ENCODE measurements at regions not wholly inside any gene's neighbourhood (a gene's known extent, or its start where the extent isn't known, plus 50 kb on each side); places are given as distances from the start of the nearest gene placed in this dataset.

DNA sequence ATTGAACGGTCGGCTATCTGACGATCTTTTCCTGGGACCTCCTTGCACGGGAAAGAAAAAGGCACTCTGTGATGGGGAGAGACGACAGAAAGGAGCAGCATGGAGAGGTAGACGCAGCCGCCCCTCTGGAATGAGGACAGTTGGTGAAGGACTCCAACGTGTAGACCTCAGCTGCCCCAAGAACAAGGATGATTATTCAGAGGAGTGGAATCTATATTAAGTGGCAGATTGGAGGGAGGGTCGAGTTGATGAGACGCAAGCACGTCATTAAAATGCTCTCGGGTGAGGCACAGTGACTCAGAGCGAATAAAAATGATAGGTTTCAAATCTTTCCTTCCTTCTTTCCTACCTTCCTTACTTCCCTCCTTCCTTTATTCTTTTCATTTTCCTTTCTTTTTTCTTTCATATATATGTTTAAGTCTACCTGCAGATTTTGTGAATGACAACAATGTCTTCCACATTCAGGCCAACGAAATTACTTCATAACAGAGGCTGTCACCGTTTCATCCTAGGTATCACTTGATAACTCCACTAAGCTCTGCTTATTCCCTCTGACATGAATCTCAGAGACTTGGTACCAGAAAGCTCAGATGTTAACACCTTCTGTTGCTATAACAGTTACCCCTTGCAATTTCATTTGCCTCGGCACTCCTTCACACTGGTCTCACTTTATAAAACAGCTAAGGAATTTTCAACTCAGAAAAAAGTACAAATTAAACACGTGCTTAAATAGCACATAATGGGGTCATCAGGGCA lies 110.0 kb upstream of the PPARGC1A start:
- H3K36me3 Mint-ChIP-seq (ENCODE audit: low read depth) = no peaks in the 10 kb centered on the region
- no peak for DNase-seq
- POLR2A ChIA-PET = no interaction called here
- CTCF ChIA-PET = no interaction called here
- no peaks in the 10 kb centered on the region for H3K27me3 Mint-ChIP-seq
- H3K4me1 Mint-ChIP-seq = no peaks in the 10 kb centered on the region
- H3K27ac Mint-ChIP-seq = no peak overlapping the region
- H3K4me3 Mint-ChIP-seq = no peak overlapping the region
- no peaks in the 10 kb centered on the region for H3K9me3 Mint-ChIP-seq

- Mint-ChIP-seq H3K4me3 (no peak overlapping the region), H3K36me3 (ENCODE audit: low read depth) (no peaks in the 10 kb centered on the region), H3K27ac (no peak overlapping the region), H3K4me1 (no peaks in the 10 kb centered on the region), H3K9me3 (no peaks in the 10 kb centered on the region), H3K27me3 (no peaks in the 10 kb centered on the region)
- DNase-seq = no peak
- ChIA-PET POLR2A (no interaction called here), CTCF (no interaction called here)
Observed at GRCh38 chr4:23993373-23993772, 103.5 kb upstream of the PPARGC1A start.

GRCh38 chr4:23991444-23991843 lies 101.6 kb upstream of the PPARGC1A start:
- ChIA-PET CTCF (no interaction called here), POLR2A (no interaction called here)
- no peaks in the 10 kb centered on the region for H3K4me1 Mint-ChIP-seq
- DNase-seq = no peak
- no peak overlapping the region for H3K27ac Mint-ChIP-seq
- no peaks in the 10 kb centered on the region for H3K27me3 Mint-ChIP-seq
- H3K36me3 Mint-ChIP-seq (ENCODE audit: low read depth) = no peaks in the 10 kb centered on the region
- H3K4me3 Mint-ChIP-seq = no peak overlapping the region
- no peaks in the 10 kb centered on the region for H3K9me3 Mint-ChIP-seq

DNA sequence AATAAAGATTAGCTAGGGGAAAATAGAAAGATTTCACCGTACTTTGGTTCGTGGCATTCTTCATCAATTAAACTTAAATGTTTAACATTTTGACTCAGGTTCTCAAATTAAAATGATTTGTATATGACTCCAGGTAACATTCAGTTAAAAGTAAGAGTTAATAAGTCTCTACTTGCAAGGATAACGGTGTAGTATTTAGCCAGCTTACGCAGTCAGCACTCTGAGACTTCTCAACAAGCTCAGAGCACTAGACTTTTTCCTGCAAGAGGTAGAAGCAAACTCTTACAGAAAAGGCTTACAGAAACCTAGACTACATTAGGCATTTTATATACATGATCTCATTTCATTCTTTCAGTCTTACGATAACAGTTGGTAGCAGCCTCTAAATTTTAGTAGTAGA lies 96.4 kb upstream of the PPARGC1A start:
- no peaks in the 10 kb centered on the region for H3K4me1 Mint-ChIP-seq
- DNase-seq = no peak
- H3K27me3 Mint-ChIP-seq = no peaks in the 10 kb centered on the region
- H3K27ac Mint-ChIP-seq = no peak overlapping the region
- POLR2A ChIA-PET = no interaction called here
- H3K4me3 Mint-ChIP-seq = no peak overlapping the region
- CTCF ChIA-PET = no interaction called here
- H3K9me3 Mint-ChIP-seq = no peaks in the 10 kb centered on the region
- H3K36me3 Mint-ChIP-seq (ENCODE audit: low read depth) = no peaks in the 10 kb centered on the region

- Mint-ChIP-seq H3K27ac (no peak overlapping the region), H3K4me1 (no peaks in the 10 kb centered on the region), H3K36me3 (ENCODE audit: low read depth) (no peaks in the 10 kb centered on the region), H3K4me3 (no peak overlapping the region), H3K27me3 (no peaks in the 10 kb centered on the region), H3K9me3 (no peaks in the 10 kb centered on the region)
- CTCF ChIA-PET = no interaction called here
- DNase-seq = no peak
- POLR2A ChIA-PET = no interaction called here
Observed at GRCh38 chr4:23981328-23981727, 91.5 kb upstream of the PPARGC1A start.

- no peaks in the 10 kb centered on the region for H3K4me1 Mint-ChIP-seq
- H3K4me3 Mint-ChIP-seq = no peak overlapping the region
- ChIA-PET POLR2A (no interaction called here), CTCF (no interaction called here)
- no peaks in the 10 kb centered on the region for H3K36me3 Mint-ChIP-seq (ENCODE audit: low read depth)
- no peak for DNase-seq
- no peaks in the 10 kb centered on the region for H3K9me3 Mint-ChIP-seq
- no peaks in the 10 kb centered on the region for H3K27me3 Mint-ChIP-seq
- no peak overlapping the region for H3K27ac Mint-ChIP-seq
Observed at GRCh38 chr4:23979534-23979933, 89.7 kb upstream of the PPARGC1A start.

DNA sequence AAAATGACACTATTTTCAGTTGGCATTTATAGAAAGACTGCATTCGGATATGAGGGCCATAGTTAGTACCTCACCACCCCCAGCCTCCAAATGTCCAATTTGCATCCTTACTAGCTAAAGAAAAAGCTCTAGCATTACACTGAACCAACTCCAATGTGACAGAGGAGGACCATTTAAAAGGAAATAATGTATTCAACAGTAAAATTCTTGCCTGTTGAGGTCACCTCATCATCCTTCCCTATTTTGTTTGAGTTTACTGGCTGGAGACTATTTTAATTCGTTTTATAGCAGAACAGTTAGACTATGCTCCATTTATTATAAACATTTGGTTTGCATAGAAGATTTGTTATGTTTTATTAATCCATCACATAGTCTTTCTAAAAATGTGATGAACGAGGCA lies 88.2 kb upstream of the PPARGC1A start:
- H3K27ac Mint-ChIP-seq = no peak overlapping the region
- no peaks in the 10 kb centered on the region for H3K27me3 Mint-ChIP-seq
- ChIA-PET CTCF (no interaction called here), POLR2A (no interaction called here)
- no peaks in the 10 kb centered on the region for H3K36me3 Mint-ChIP-seq (ENCODE audit: low read depth)
- no peak overlapping the region for H3K4me3 Mint-ChIP-seq
- no peaks in the 10 kb centered on the region for H3K4me1 Mint-ChIP-seq
- DNase-seq = no peak
- H3K9me3 Mint-ChIP-seq = no peaks in the 10 kb centered on the region

DNA sequence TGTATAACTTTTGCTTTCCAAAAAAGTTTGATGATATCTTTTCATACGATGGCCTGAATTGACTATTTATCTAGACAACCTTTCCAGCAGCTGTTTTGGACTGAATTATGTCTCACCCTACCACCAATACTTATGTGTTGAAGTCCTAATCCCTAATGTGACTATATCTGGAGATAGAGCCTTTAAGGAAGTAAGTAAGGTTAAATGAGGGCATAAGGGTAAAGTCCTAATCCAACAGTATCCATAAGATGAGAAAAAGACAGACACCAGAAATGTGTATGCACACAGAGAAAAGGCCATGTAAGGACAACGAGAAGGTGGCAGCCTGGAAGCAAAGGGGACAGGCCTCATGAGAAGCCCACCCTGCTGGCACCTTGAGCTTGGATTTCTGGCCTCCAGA lies 86.6 kb upstream of the PPARGC1A start:
- H3K4me3 Mint-ChIP-seq = no peak overlapping the region
- no peak for DNase-seq
- ChIA-PET CTCF (no interaction called here), POLR2A (no interaction called here)
- H3K27me3 Mint-ChIP-seq = no peaks in the 10 kb centered on the region
- H3K9me3 Mint-ChIP-seq = no peaks in the 10 kb centered on the region
- H3K36me3 Mint-ChIP-seq (ENCODE audit: low read depth) = no peaks in the 10 kb centered on the region
- H3K27ac Mint-ChIP-seq = no peak overlapping the region
- no peaks in the 10 kb centered on the region for H3K4me1 Mint-ChIP-seq

GRCh38 chr4:23973308-23973855 lies 83.5 kb upstream of the PPARGC1A start:
- no peaks in the 10 kb centered on the region for H3K4me1 Mint-ChIP-seq
- H3K9me3 Mint-ChIP-seq = no peaks in the 10 kb centered on the region
- DNase-seq = no peak
- no peak overlapping the region for H3K4me3 Mint-ChIP-seq
- no peak overlapping the region for H3K27ac Mint-ChIP-seq
- POLR2A ChIA-PET = no interaction called here
- H3K27me3 Mint-ChIP-seq = no peaks in the 10 kb centered on the region
- H3K36me3 Mint-ChIP-seq (ENCODE audit: low read depth) = no peaks in the 10 kb centered on the region
- CTCF ChIA-PET = no interaction called here

DNA sequence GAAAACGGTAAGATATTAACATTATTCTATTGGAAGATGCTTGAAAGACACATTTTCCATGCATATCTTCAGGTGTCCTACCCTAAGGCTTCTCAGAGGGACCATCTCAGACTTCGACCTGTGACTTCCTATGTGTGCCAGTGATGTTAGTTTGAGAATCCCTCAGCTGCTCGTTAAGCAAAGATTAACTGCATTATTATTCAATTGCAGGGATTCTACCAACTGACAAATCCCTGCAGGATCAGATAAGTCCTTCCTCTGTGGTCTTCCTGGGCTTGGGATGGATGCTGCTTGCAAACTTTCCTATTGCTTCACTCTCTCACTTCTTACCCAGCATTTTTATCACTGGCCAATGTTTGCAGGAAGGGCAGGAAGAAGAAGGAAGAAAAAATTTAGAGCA lies 83.0 kb upstream of the PPARGC1A start:
- DNase-seq = no peak
- ChIA-PET CTCF (no interaction called here), POLR2A (no interaction called here)
- Mint-ChIP-seq H3K36me3 (ENCODE audit: low read depth) (no peaks in the 10 kb centered on the region), H3K4me3 (no peak overlapping the region), H3K9me3 (no peaks in the 10 kb centered on the region), H3K4me1 (no peaks in the 10 kb centered on the region), H3K27ac (no peak overlapping the region), H3K27me3 (no peaks in the 10 kb centered on the region)

- Mint-ChIP-seq H3K36me3 (ENCODE audit: low read depth) (no peaks in the 10 kb centered on the region), H3K4me3 (no peak overlapping the region), H3K27ac (no peak overlapping the region), H3K9me3 (no peaks in the 10 kb centered on the region), H3K27me3 (no peaks in the 10 kb centered on the region), H3K4me1 (no peaks in the 10 kb centered on the region)
- ChIA-PET POLR2A (no interaction called here), CTCF (no interaction called here)
- no peak for DNase-seq
Observed at GRCh38 chr4:23972187-23972586, 82.3 kb upstream of the PPARGC1A start.

GRCh38 chr4:23970201-23970850 lies 80.5 kb upstream of the PPARGC1A start:
- H3K36me3 Mint-ChIP-seq (ENCODE audit: low read depth) = no peaks in the 10 kb centered on the region
- no peaks in the 10 kb centered on the region for H3K9me3 Mint-ChIP-seq
- CTCF ChIA-PET = no interaction called here
- POLR2A ChIA-PET = no interaction called here
- H3K27ac Mint-ChIP-seq = no peak overlapping the region
- no peak for DNase-seq
- H3K4me3 Mint-ChIP-seq = no peak overlapping the region
- H3K4me1 Mint-ChIP-seq = no peaks in the 10 kb centered on the region
- no peaks in the 10 kb centered on the region for H3K27me3 Mint-ChIP-seq

GRCh38 chr4:23969635-23970145 lies 79.8 kb upstream of the PPARGC1A start:
- no peaks in the 10 kb centered on the region for H3K9me3 Mint-ChIP-seq
- H3K4me3 Mint-ChIP-seq = no peak overlapping the region
- no peaks in the 10 kb centered on the region for H3K36me3 Mint-ChIP-seq (ENCODE audit: low read depth)
- no peak for DNase-seq
- no peak overlapping the region for H3K27ac Mint-ChIP-seq
- ChIA-PET CTCF (no interaction called here), POLR2A (no interaction called here)
- no peaks in the 10 kb centered on the region for H3K4me1 Mint-ChIP-seq
- no peaks in the 10 kb centered on the region for H3K27me3 Mint-ChIP-seq

- Mint-ChIP-seq H3K27ac (no peak overlapping the region), H3K4me1 (no peaks in the 10 kb centered on the region), H3K36me3 (ENCODE audit: low read depth) (no peaks in the 10 kb centered on the region), H3K9me3 (no peaks in the 10 kb centered on the region), H3K27me3 (no peaks in the 10 kb centered on the region), H3K4me3 (no peak overlapping the region)
- no peak for DNase-seq
- ChIA-PET CTCF (no interaction called here), POLR2A (no interaction called here)
Observed at GRCh38 chr4:23967281-23967680, 77.4 kb upstream of the PPARGC1A start.

All from activated CD4-positive, alpha-beta T cell treated with anti-CD3 and anti-CD28 coated beads, Interleukin-2, amount 10 ng/mL, durations not matched to agents 7 days and 5 days (primary cell).